NCI-H510A treated with DMSO at 0.1 percent for 48 hours (cell line): ENCODE measurements at regions not wholly inside any gene's neighbourhood (a gene's known extent, or its start where the extent isn't known, plus 50 kb on each side); places are given as distances from the start of the nearest gene placed in this dataset.
"Not testable (repeated sequence)": the region's sequence is repeated elsewhere in the genome, so short reads cannot be mapped to it uniquely, and the experiment has no call there.

Experiments
- DNase-seq: peaks from one replicate; lab custom pipeline; 2025; lab: John Stamatoyannopoulos, UW

- not testable (repeated sequence) for DNase-seq
Measured at GRCh38 chr13:31607531-31607930, 131.8 kb upstream of the RXFP2 start.

- not testable (repeated sequence) for DNase-seq
Measured at GRCh38 chr13:31608780-31609179, 130.5 kb upstream of the RXFP2 start.

GRCh38 chr13:31610270-31610998 lies 128.9 kb upstream of the RXFP2 start:
- no peak for DNase-seq

GRCh38 chr13:31611214-31611613 lies 128.1 kb upstream of the RXFP2 start:
- no peak for DNase-seq

- no peak for DNase-seq
Measured at GRCh38 chr13:31614073-31614472, 125.3 kb upstream of the RXFP2 start.

GRCh38 chr13:31614704-31615103 lies 124.6 kb upstream of the RXFP2 start:
- DNase-seq, result no peak

- no peak for DNase-seq
Measured at GRCh38 chr13:31625115-31625514, 114.2 kb upstream of the RXFP2 start.

- no peak for DNase-seq
Measured at GRCh38 chr13:31627097-31627845, 112.1 kb upstream of the RXFP2 start.

GRCh38 chr13:31629085-31629780 lies 110.1 kb upstream of the RXFP2 start:
- DNase-seq, result no peak

- DNase-seq, result no peak
Measured at GRCh38 chr13:31631071-31631470, 108.3 kb upstream of the RXFP2 start.

- no peak for DNase-seq
Measured at GRCh38 chr13:31631746-31632145, 107.6 kb upstream of the RXFP2 start.

GRCh38 chr13:31638577-31638976 lies 100.7 kb upstream of the RXFP2 start:
- no peak for DNase-seq

GRCh38 chr13:31639443-31640163 lies 99.7 kb upstream of the RXFP2 start:
- no peak for DNase-seq

GRCh38 chr13:31649766-31650165 lies 89.6 kb upstream of the RXFP2 start:
- no peak for DNase-seq

GRCh38 chr13:31653730-31654129 lies 85.6 kb upstream of the RXFP2 start:
- no peak for DNase-seq

- DNase-seq, result no peak
Measured at GRCh38 chr13:31663880-31664585, 75.3 kb upstream of the RXFP2 start.

- DNase-seq, result no peak
Measured at GRCh38 chr13:31670831-31671617, 68.3 kb upstream of the RXFP2 start.

GRCh38 chr13:31674051-31674450 lies 65.3 kb upstream of the RXFP2 start:
- DNase-seq, result no peak

GRCh38 chr13:31675440-31675953 lies 63.8 kb upstream of the RXFP2 start:
- DNase-seq, result no peak

GRCh38 chr13:31681133-31681532 lies 58.2 kb upstream of the RXFP2 start:
- DNase-seq, result no peak

- no peak for DNase-seq
Measured at GRCh38 chr13:31684466-31684865, 54.9 kb upstream of the RXFP2 start.
